H1 (cell line): ENCODE measurements at regions not wholly inside any gene's neighbourhood (a gene's known extent, or its start where the extent isn't known, plus 50 kb on each side); places are given as distances from the start of the nearest gene placed in this dataset.

Experiments
- CTCF ChIA-PET: fragments of 300-600 bp; sonication (Branson Sonifier 250); formaldehyde crosslinking; loops from one replicate; lab custom pipeline; 2021; ENCODE audit not compliant: partially characterized antibody; lab: Charles Lee
- POLR2A ChIA-PET: fragments of 300-600 bp; sonication (Branson Sonifier 250); formaldehyde crosslinking; loops from one replicate; lab custom pipeline; 2021; ENCODE audit warnings: inconsistent platforms; ENCODE audit not compliant: partially characterized antibody; lab: Charles Lee
- DNase-seq, 2 experiments: peaks; one replicate each; pipeline versions ENCODE4 v3.0.0 to v3.0.0-alpha.2; 2010 to 2022; ENCODE audit warnings: low spot score in 2 of 2, low read depth in 1 of 2, mixed read lengths in 1 of 2
- FAIRE-seq: peaks from 2 replicates; lab custom pipeline; 2011; peaks lifted over from hg19 to GRCh38; lab: Jason Lieb, UNC
- H2AFZ ChIP-seq: 2 replicates; pipeline ENCODE4 v1.8.1; 2012; ENCODE audit warnings: low read length, inconsistent platforms
- H2AK5ac ChIP-seq: 2 replicates; pipeline ENCODE4 v1.6.1; 2013; ENCODE audit warnings: low read depth, low read length
- H2BK120ac ChIP-seq: replicated peaks from 2 replicates; pipeline ENCODE3; 2013; ENCODE audit warnings: low read depth, low read length, inconsistent platforms
- H2BK12ac ChIP-seq: 2 replicates; pipeline ENCODE4 v1.6.1; 2013; ENCODE audit warnings: low read depth, low read length
- H2BK15ac ChIP-seq: 2 replicates; pipeline ENCODE4 v1.6.1; 2013; ENCODE audit warnings: low read length
- H2BK20ac ChIP-seq: 2 replicates; pipeline ENCODE4 v1.6.1; 2013; ENCODE audit warnings: low read length
- H2BK5ac ChIP-seq: 2 replicates; pipeline ENCODE4 v1.6.1; 2013; ENCODE audit warnings: low read depth, low read length
- H3K14ac ChIP-seq: 2 replicates; pipeline ENCODE4 v1.6.1; 2013; ENCODE audit warnings: inconsistent platforms; ENCODE audit not compliant: insufficient read length
- H3K18ac ChIP-seq: 2 replicates; pipeline ENCODE4 v1.6.1; 2013; ENCODE audit warnings: low read length; ENCODE audit errors: extremely low read depth
- H3K23ac ChIP-seq: 2 replicates; pipeline ENCODE4 v1.6.1; 2013; ENCODE audit warnings: inconsistent platforms; ENCODE audit not compliant: insufficient read length
- H3K23me2 ChIP-seq: 2 replicates; pipeline ENCODE4 v1.6.1; 2013; ENCODE audit warnings: low read depth, low read length
- H3K27ac ChIP-seq: 2 replicates; pipeline ENCODE4 v1.6.1; 2011; ENCODE audit warnings: low read depth, low read length, inconsistent platforms
- H3K27me3 ChIP-seq, 4 experiments: replicated peaks in 1 of 4; 1 replicate in 1 of 4; 2 replicates in 3 of 4; pipeline versions ENCODE4 v1.6.1 to v1.8.1; 2011 to 2013; ENCODE audit warnings: low read length in 3 of 4, mild to moderate bottlenecking in 3 of 4, inconsistent platforms in 2 of 4, mixed read lengths in 2 of 4, moderate library complexity in 1 of 4; ENCODE audit not compliant: control insufficient read depth in 3 of 4, insufficient read depth in 3 of 4; ENCODE audit errors: extremely low read depth in 1 of 4
- H3K36me3 ChIP-seq, 4 experiments: 2 replicates each; pipeline versions ENCODE4 v1.6.1 to v1.8.1; 2011 to 2013; ENCODE audit warnings: mild to moderate bottlenecking in 4 of 4, low read length in 3 of 4, moderate library complexity in 2 of 4, control low read depth in 1 of 4, inconsistent platforms in 1 of 4; ENCODE audit not compliant: insufficient read depth in 4 of 4, control insufficient read depth in 2 of 4
- H3K4ac ChIP-seq: replicated peaks from 2 replicates; pipeline ENCODE3; 2013; ENCODE audit warnings: low read length, low read depth, mixed read lengths, inconsistent platforms; ENCODE audit not compliant: insufficient read length
- H3K4me1 ChIP-seq, 4 experiments: replicated peaks in 1 of 4; 1 replicate in 1 of 4; 2 replicates in 3 of 4; pipeline versions ENCODE4 v1.6.1 to v1.8.1; 2011 to 2013; ENCODE audit warnings: low read length in 3 of 4, inconsistent platforms in 2 of 4, mixed read lengths in 1 of 4; ENCODE audit not compliant: insufficient read depth in 4 of 4, control insufficient read depth in 3 of 4
- H3K4me2 ChIP-seq, 2 experiments: 2 replicates each; pipeline versions ENCODE4 v1.6.1 to v1.8.1; 2011 to 2013; ENCODE audit warnings: low read depth in 2 of 2, low read length in 2 of 2, control low read depth in 1 of 2, inconsistent platforms in 1 of 2, mild to moderate bottlenecking in 1 of 2; ENCODE audit not compliant: insufficient read depth in 1 of 2
- H3K4me3 ChIP-seq, 4 experiments: fragments of 200-600, 300-600 bp in 1 of 4; sonication (generic), shearing (Covaris generic), sonication (Bioruptor Twin) in 1 of 4; 2 replicates each; pipeline versions ENCODE4 v1.5.1 to v1.8.1; 2011 to 2016; ENCODE audit warnings: low read length in 4 of 4, low read depth in 3 of 4, control low read depth in 2 of 4, inconsistent platforms in 2 of 4, mild to moderate bottlenecking in 2 of 4, mixed read lengths in 1 of 4, moderate library complexity in 1 of 4; ENCODE audit not compliant: insufficient read depth in 2 of 4; ENCODE audit errors: extremely low read depth in 1 of 4
- H3K56ac ChIP-seq: replicated peaks from 2 replicates; pipeline ENCODE3; 2013; ENCODE audit warnings: low read depth, mild to moderate bottlenecking, mixed read lengths, low read length, inconsistent platforms; ENCODE audit not compliant: insufficient read length
- H3K79me1 ChIP-seq: 2 replicates; pipeline ENCODE4 v1.6.1; 2013; ENCODE audit warnings: low read depth, low read length, control low read depth
- H3K79me2 ChIP-seq, 2 experiments: 2 replicates each; pipeline versions ENCODE4 v1.6.1 to v1.8.1; 2012 to 2013; ENCODE audit warnings: low read length in 2 of 2, mild to moderate bottlenecking in 2 of 2, inconsistent platforms in 1 of 2; ENCODE audit not compliant: insufficient read depth in 2 of 2, control insufficient read depth in 1 of 2
- H3K9ac ChIP-seq, 4 experiments: replicated peaks in 1 of 4; 1 replicate in 1 of 4; 2 replicates in 3 of 4; pipeline versions ENCODE4 v1.6.1 to v1.8.1; 2011 to 2013; ENCODE audit warnings: low read depth in 3 of 4, low read length in 3 of 4, control low read depth in 2 of 4, mild to moderate bottlenecking in 2 of 4, moderate library complexity in 2 of 4, inconsistent platforms in 1 of 4; ENCODE audit errors: extremely low read depth in 1 of 4
- H3K9me3 ChIP-seq, 2 experiments: 2 replicates each; pipeline versions ENCODE4 v1.6.1 to v1.8.1; 2012 to 2013; ENCODE audit warnings: mild to moderate bottlenecking in 2 of 2, moderate library complexity in 2 of 2, control low read depth in 1 of 2, inconsistent platforms in 1 of 2, low read depth in 1 of 2, low read length in 1 of 2, mixed read lengths in 1 of 2; ENCODE audit not compliant: insufficient read depth in 2 of 2
- H4K20me1 ChIP-seq, 2 experiments: replicated peaks in 1 of 2; 2 replicates each; pipeline versions ENCODE3 to v1.8.1; 2011 to 2013; ENCODE audit warnings: inconsistent platforms in 2 of 2, low read length in 2 of 2, mild to moderate bottlenecking in 1 of 2; ENCODE audit not compliant: insufficient read depth in 2 of 2, control insufficient read depth in 1 of 2
- H4K5ac ChIP-seq: 2 replicates; pipeline ENCODE4 v1.6.1; 2013; ENCODE audit warnings: low read length, low read depth, mixed read lengths, inconsistent platforms; ENCODE audit not compliant: insufficient read length
- H4K8ac ChIP-seq: 2 replicates; pipeline ENCODE4 v1.8.0; 2013; ENCODE audit warnings: mild to moderate bottlenecking, moderate library complexity, low read length, inconsistent platforms; ENCODE audit not compliant: insufficient read depth; ENCODE audit errors: extremely low read depth
- H4K91ac ChIP-seq: replicated peaks from 2 replicates; pipeline ENCODE3; 2013; ENCODE audit warnings: low read length, mixed read lengths, inconsistent platforms; ENCODE audit not compliant: insufficient read length
- BRCA1 ChIP-seq: IDR thresholded peaks from 2 replicates; pipeline ENCODE4 v1.6.1; 2012; ENCODE audit warnings: low read depth, low read length, improper control_type of control experiment
- CBX8 ChIP-seq: fragments of 300-800, 300-1000 bp; sonication (generic); IDR thresholded peaks from 2 replicates; pipeline ENCODE4 v1.7.1; 2016; ENCODE audit warnings: low read depth, low read length, borderline replicate concordance
- CEBPB ChIP-seq: IDR thresholded peaks from 2 replicates; pipeline ENCODE4 v1.6.1; 2012; ENCODE audit warnings: low read depth, low read length
- CREB1 ChIP-seq: IDR thresholded peaks from 2 replicates; pipeline ENCODE4 v1.6.1; 2012; ENCODE audit warnings: inconsistent platforms
- GABPA ChIP-seq: IDR thresholded peaks from 2 replicates; pipeline ENCODE4 v1.6.1; 2011; ENCODE audit warnings: mild to moderate bottlenecking, low read length, moderate library complexity, borderline replicate concordance; ENCODE audit not compliant: insufficient read depth
- GTF2F1 ChIP-seq: IDR thresholded peaks from 2 replicates; pipeline ENCODE4 v1.6.1; 2012; ENCODE audit warnings: low read depth, low read length, improper control_type of control experiment, borderline replicate concordance
- JUND ChIP-seq: IDR thresholded peaks from 2 replicates; pipeline ENCODE4 v1.6.1; 2011; ENCODE audit warnings: mild to moderate bottlenecking, improper control_type of control experiment, low read length
- RXRA ChIP-seq: IDR thresholded peaks from 2 replicates; pipeline ENCODE4 v1.6.1; 2011; ENCODE audit warnings: low read depth, mild to moderate bottlenecking, low read length, moderate library complexity; ENCODE audit not compliant: insufficient read depth
- SP1 ChIP-seq: IDR thresholded peaks from 2 replicates; pipeline ENCODE4 v1.6.1; 2011; ENCODE audit warnings: low read depth, low read length
- SP2 ChIP-seq: IDR thresholded peaks from 2 replicates; pipeline ENCODE4 v1.6.1; 2012; ENCODE audit warnings: mild to moderate bottlenecking, low read length, inconsistent platforms
- SP4 ChIP-seq: IDR thresholded peaks from 2 replicates; pipeline ENCODE4 v1.6.1; 2012; ENCODE audit warnings: low read length, inconsistent platforms
- TAF1 ChIP-seq: IDR thresholded peaks from 2 replicates; pipeline ENCODE4 v1.6.1; 2011; ENCODE audit warnings: mild to moderate bottlenecking, low read depth, low read length
- TCF12 ChIP-seq: IDR thresholded peaks from 2 replicates; pipeline ENCODE4 v1.6.1; 2011; ENCODE audit warnings: low read depth, mild to moderate bottlenecking, low read length
- WGBS, 2 experiments: shearing (Covaris generic) in 1 of 2; methylation state at CpG; one replicate each; pipeline versions ENCODE4 v1.1.6 to v1.1.7; 2013 to 2015; ENCODE audit warnings: low lambda C conversion rate in 2 of 2, mixed read lengths in 2 of 2, inconsistent platforms in 1 of 2, low coverage in 1 of 2, missing lambda C conversion rate in 1 of 2; ENCODE audit not compliant: insufficient replicate concordance in 2 of 2, insufficient coverage in 1 of 2, insufficient read length in 1 of 2; ENCODE audit errors: extremely low coverage in 1 of 2, missing lambda C conversion rate in 1 of 2; 5-methylcytosine and 5-hydroxymethylcytosine counted together

- no peak overlapping the region for H3K27ac ChIP-seq
- H3K27me3 ChIP-seq, result no peaks in the 10 kb centered on the region
- no peak overlapping the region for H2BK120ac ChIP-seq
- H3K79me1 ChIP-seq, result no peaks in the 10 kb centered on the region
- no peak overlapping the region for H2AFZ ChIP-seq
- H3K14ac ChIP-seq, result no peak overlapping the region
- 94% methylated on average over 10 of the region's 10 CpGs; no CpG with 5 or more reads in 1 of the 2 experiments for WGBS, 2 experiments
- no peak overlapping the region for H3K18ac ChIP-seq
- no peak overlapping the region for H4K5ac ChIP-seq
- FAIRE-seq (no peak), DNase-seq (no peak)
- H2BK20ac ChIP-seq, result no peak overlapping the region
- H3K9me3 ChIP-seq, result no peaks in the 10 kb centered on the region
- CTCF ChIA-PET, result no interaction called here
- H4K20me1 ChIP-seq, result no peaks in the 10 kb centered on the region
- no peak overlapping the region for H3K9ac ChIP-seq
- H3K79me2 ChIP-seq, result no peaks in the 10 kb centered on the region
- no peaks in the 10 kb centered on the region for H3K23me2 ChIP-seq
- POLR2A ChIA-PET, result no interaction called here
- no peak overlapping the region for H4K91ac ChIP-seq
- no peak overlapping the region for H3K23ac ChIP-seq
- no peak overlapping the region for H3K56ac ChIP-seq
- no peak overlapping the region for H2AK5ac ChIP-seq
- no peak overlapping the region for H3K4me2 ChIP-seq
- H3K4me1 ChIP-seq, result no peaks in the 10 kb centered on the region
- no peaks in the 10 kb centered on the region for H3K36me3 ChIP-seq
- no peak overlapping the region for H2BK12ac ChIP-seq
- no peak overlapping the region for H4K8ac ChIP-seq
- H3K4ac ChIP-seq, result no peak overlapping the region
- no peak overlapping the region for H2BK5ac ChIP-seq
- H3K4me3 ChIP-seq, result no peak overlapping the region
- no peak overlapping the region for H2BK15ac ChIP-seq
- TF ChIP-seq SP2 (no peak), BRCA1 (no peak), JUND (no peak), SP1 (no peak), TAF1 (no peak), GABPA (no peak), CEBPB (no peak), CBX8 (no peak), RXRA (no peak), GTF2F1 (no peak), CREB1 (no peak), SP4 (no peak), TCF12 (no peak)
Measured at GRCh38 chr21:35732788-35733187, 327.5 kb downstream of the SETD4 start.
